Naive thymus-derived CD8-positive, alpha-beta T cell (primary cell): ENCODE measurements at regions not wholly inside any gene's neighbourhood (a gene's known extent, or its start where the extent isn't known, plus 50 kb on each side); places are given as distances from the start of the nearest gene placed in this dataset.
A peak's percentile ranks its signal among the peaks of the same experiment; 100 is the strongest.

Experiments used
- ATAC-seq, 2 donors: fragments of 150-1000 bp; cut with Tn5 transposase in 1 of 2; sonication (Bioruptor Pico), chemical (Tn5 transposase) in 1 of 2; 1 replicate in 1 of 2; 2 replicates in 1 of 2; pipeline ENCODE4 v1.10.0; 2021; ENCODE audit warnings: mild to moderate bottlenecking in 2 of 2, moderate library complexity in 2 of 2
- POLR2A ChIA-PET: fragments of 350-600 bp; sonication (Branson Sonifier 250); formaldehyde crosslinking; loops from one replicate; lab custom pipeline; 2021; ENCODE audit warnings: antibody characterized with exemption; lab: Charles Lee
- DNase-seq, 10 donors: peaks; one replicate each; pipeline versions ENCODE4 v3.0.0 to v3.0.0-alpha.2; 2020 to 2022
- H3K27ac Mint-ChIP-seq, 10 donors: one replicate each; pipeline ENCODE4 v1.8.0; 2020 to 2022; ENCODE audit warnings: mild to moderate bottlenecking in 10 of 10, mixed read lengths in 10 of 10, moderate library complexity in 4 of 10, inconsistent platforms in 1 of 10
- H3K27me3 Mint-ChIP-seq, 5 donors: one replicate each; pipeline ENCODE4 v1.8.0; 2021 to 2022; ENCODE audit warnings: mixed read lengths in 5 of 5
- H3K36me3 Mint-ChIP-seq, 3 donors: one replicate each; pipeline ENCODE4 v1.8.0; 2020 to 2022; ENCODE audit warnings: mixed read lengths in 3 of 3, mild to moderate bottlenecking in 2 of 3, inconsistent platforms in 1 of 3
- H3K4me1 Mint-ChIP-seq, 4 donors: one replicate each; pipeline ENCODE4 v1.8.0; 2021 to 2022; ENCODE audit warnings: mixed read lengths in 4 of 4
- H3K4me3 Mint-ChIP-seq, 10 donors: one replicate each; pipeline ENCODE4 v1.8.0; 2020 to 2022; ENCODE audit warnings: mild to moderate bottlenecking in 10 of 10, mixed read lengths in 10 of 10, moderate library complexity in 6 of 10, inconsistent platforms in 1 of 10
- H3K9me3 Mint-ChIP-seq, 9 donors: one replicate each; pipeline ENCODE4 v1.8.0; 2020 to 2022; ENCODE audit warnings: mixed read lengths in 9 of 9, mild to moderate bottlenecking in 3 of 9, inconsistent platforms in 1 of 9, moderate library complexity in 1 of 9

GRCh38 chr5:142426129-142427014 lies 101.6 kb upstream of the SPRY4 start:
- Mint-ChIP-seq H3K36me3 (peaks cover 0 to 12% (median 2%) of the 10 kb centered on the region in 3 donors), H3K27me3 (no peaks in the 10 kb centered on the region), H3K4me1 (peaks cover 8 to 40% (median 26%) of the 10 kb centered on the region in 4 donors), H3K4me3 (peak overlapping the region in 7 of 10 donors; percentile 2 to 49 (median 17)), H3K27ac (peak overlapping the region in 2 of 10 donors; percentile 28 to 43), H3K9me3 (peaks cover 0 to 14% (median 3%) of the 10 kb centered on the region in 9 donors)
- ATAC-seq (peak; percentile 54 to 93), DNase-seq (peak in 7 of 10 donors; percentile 4 to 43 (median 33))
- POLR2A ChIA-PET = no interaction called here

DNA sequence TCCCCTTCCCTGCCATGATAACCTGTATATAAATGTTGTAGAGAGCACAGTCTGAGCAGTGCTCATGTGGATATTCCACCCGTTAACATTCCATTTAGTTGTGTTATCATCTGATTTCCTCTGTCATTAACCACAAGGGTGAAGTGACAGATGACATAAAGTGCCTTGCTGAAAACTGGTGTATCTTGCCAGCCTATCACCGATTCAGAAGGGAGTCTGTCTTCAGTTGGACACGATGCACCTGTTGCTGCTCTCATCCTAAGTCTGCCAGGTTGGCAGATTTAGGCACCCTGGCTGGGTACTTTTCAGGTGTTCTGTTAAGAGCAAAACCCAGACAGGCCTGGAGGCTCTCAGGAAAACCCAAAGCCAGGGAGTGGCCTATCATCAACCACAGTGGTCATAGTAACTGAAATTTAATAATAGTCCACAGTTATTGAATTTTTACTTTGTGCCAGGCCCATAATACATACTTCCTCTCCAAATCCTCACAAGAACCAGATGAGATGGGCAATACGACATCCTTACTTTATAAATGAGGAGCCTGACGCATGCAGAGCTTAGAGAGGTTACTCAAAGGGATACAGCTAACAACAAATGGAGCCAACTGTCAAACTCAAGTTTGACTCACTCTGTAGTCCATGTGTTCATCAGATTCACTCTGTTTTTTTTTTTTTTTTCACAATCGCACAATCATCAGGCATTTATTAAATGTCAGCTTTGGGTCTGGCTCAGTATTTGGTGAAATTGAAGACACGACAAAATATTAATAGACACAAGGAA lies 100.7 kb upstream of the SPRY4 start:
- H3K9me3 Mint-ChIP-seq = peaks cover 0 to 14% (median 3%) of the 10 kb centered on the region in 9 donors
- ATAC-seq = no peak
- peaks cover 17 to 45% (median 32%) of the 10 kb centered on the region in 4 donors for H3K4me1 Mint-ChIP-seq
- DNase-seq = no peak
- H3K27ac Mint-ChIP-seq = peak overlapping the region in 1 of 10 donors; percentile 28
- peaks cover 0 to 12% (median 2%) of the 10 kb centered on the region in 3 donors for H3K36me3 Mint-ChIP-seq
- H3K27me3 Mint-ChIP-seq = no peaks in the 10 kb centered on the region
- POLR2A ChIA-PET = no interaction called here
- H3K4me3 Mint-ChIP-seq = no peak overlapping the region

GRCh38 chr5:142422429-142422828 lies 97.6 kb upstream of the SPRY4 start:
- Mint-ChIP-seq H3K27me3 (no peaks in the 10 kb centered on the region), H3K36me3 (peaks cover 0 to 12% (median 2%) of the 10 kb centered on the region in 3 donors), H3K27ac (peak overlapping the region in 1 of 10 donors; percentile 30), H3K4me3 (no peak overlapping the region), H3K9me3 (peaks cover 0 to 14% (median 3%) of the 10 kb centered on the region in 9 donors), H3K4me1 (peaks cover 17 to 63% (median 43%) of the 10 kb centered on the region in 4 donors)
- ATAC-seq (no peak), DNase-seq (no peak)
- POLR2A ChIA-PET = interaction anchor here (0.6 to 0.7 kb wide), 2 partner anchors 551 to 774 kb away, joined by 4 read pairs; no protein-coding TSS in a partner anchor

- peaks cover 17 to 58% (median 41%) of the 10 kb centered on the region in 4 donors for H3K4me1 Mint-ChIP-seq
Measured at GRCh38 chr5:142421621-142422397, 97.0 kb upstream of the SPRY4 start.

DNA sequence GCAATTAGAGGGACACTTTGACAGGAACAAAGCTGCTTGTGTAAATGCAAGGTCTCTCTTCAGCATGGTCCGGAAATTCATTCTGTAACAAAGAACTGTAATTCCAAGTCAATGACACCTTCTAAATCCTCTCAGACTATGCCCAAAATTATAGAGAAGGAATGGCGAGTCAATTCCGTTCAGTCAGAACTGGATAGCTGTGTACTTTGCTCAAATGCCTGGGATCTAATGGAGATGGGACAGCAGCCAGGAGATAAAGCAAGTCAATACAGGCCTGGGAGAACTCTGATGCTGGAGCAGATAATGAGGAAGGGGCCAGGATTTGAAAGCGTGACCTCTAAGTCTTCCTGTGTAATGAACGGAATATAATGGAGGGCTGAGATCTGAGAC lies 96.4 kb upstream of the SPRY4 start:
- peak overlapping the region in 9 of 10 donors; percentile 7 to 62 (median 33) for H3K4me3 Mint-ChIP-seq
- POLR2A ChIA-PET = interaction anchor here (0.7 to 1.0 kb wide), 2 partner anchors 17 to 63 kb away, joined by 3 read pairs; no protein-coding TSS in a partner anchor
- peaks cover 17 to 53% (median 35%) of the 10 kb centered on the region in 4 donors for H3K4me1 Mint-ChIP-seq
- peaks cover 0 to 12% (median 2%) of the 10 kb centered on the region in 3 donors for H3K36me3 Mint-ChIP-seq
- no peak for ATAC-seq
- peaks cover 0 to 14% (median 3%) of the 10 kb centered on the region in 9 donors for H3K9me3 Mint-ChIP-seq
- H3K27me3 Mint-ChIP-seq = no peaks in the 10 kb centered on the region
- peak overlapping the region in 3 of 10 donors; percentile 1 to 41 (median 17) for H3K27ac Mint-ChIP-seq
- no peak for DNase-seq

More at GRCh38 chr5:142421621-142422397, 97.0 kb upstream of the SPRY4 start:
- Mint-ChIP-seq H3K4me3 (peak overlapping the region in 8 of 10 donors; percentile 23 to 62 (median 42)), H3K36me3 (peaks cover 0 to 12% (median 2%) of the 10 kb centered on the region in 3 donors), H3K27me3 (no peaks in the 10 kb centered on the region), H3K9me3 (peaks cover 0 to 14% (median 3%) of the 10 kb centered on the region in 9 donors), H3K27ac (peak overlapping the region in 2 of 10 donors; percentile 17 to 41)
- DNase-seq = no peak
- POLR2A ChIA-PET = interaction anchor here (0.6 to 0.7 kb wide), 3 partner anchors 64 to 774 kb away, joined by 3 to 4 read pairs (median 4); no protein-coding TSS in a partner anchor
- ATAC-seq = no peak

GRCh38 chr5:142420561-142421227 lies 95.9 kb upstream of the SPRY4 start:
- Mint-ChIP-seq H3K4me1 (peaks cover 13 to 47% (median 29%) of the 10 kb centered on the region in 4 donors), H3K9me3 (peaks cover 0 to 14% (median 3%) of the 10 kb centered on the region in 9 donors), H3K4me3 (peak overlapping the region in 9 of 10 donors; percentile 1 to 62 (median 27)), H3K27ac (peak overlapping the region in 3 of 10 donors; percentile 1 to 20 (median 17)), H3K27me3 (no peaks in the 10 kb centered on the region), H3K36me3 (peaks cover 0 to 12% (median 2%) of the 10 kb centered on the region in 3 donors)
- POLR2A ChIA-PET = interaction anchor here (0.7 to 1.0 kb wide), 3 partner anchors 17 to 460 kb away, joined by 3 to 4 read pairs (median 3); no protein-coding TSS in a partner anchor
- DNase-seq = no peak
- no peak for ATAC-seq

- ATAC-seq (no peak), DNase-seq (no peak)
- H3K4me1 Mint-ChIP-seq = peaks cover 0 to 6% (median 0%) of the 10 kb centered on the region in 4 donors
- no peaks in the 10 kb centered on the region for H3K9me3 Mint-ChIP-seq
- no peaks in the 10 kb centered on the region for H3K36me3 Mint-ChIP-seq
- no peak overlapping the region for H3K4me3 Mint-ChIP-seq
- POLR2A ChIA-PET = no interaction called here
- H3K27ac Mint-ChIP-seq = no peak overlapping the region
- peaks cover 0 to 4% (median 0%) of the 10 kb centered on the region in 5 donors for H3K27me3 Mint-ChIP-seq
Measured at GRCh38 chr5:142412581-142412980, 87.8 kb upstream of the SPRY4 start.

DNA sequence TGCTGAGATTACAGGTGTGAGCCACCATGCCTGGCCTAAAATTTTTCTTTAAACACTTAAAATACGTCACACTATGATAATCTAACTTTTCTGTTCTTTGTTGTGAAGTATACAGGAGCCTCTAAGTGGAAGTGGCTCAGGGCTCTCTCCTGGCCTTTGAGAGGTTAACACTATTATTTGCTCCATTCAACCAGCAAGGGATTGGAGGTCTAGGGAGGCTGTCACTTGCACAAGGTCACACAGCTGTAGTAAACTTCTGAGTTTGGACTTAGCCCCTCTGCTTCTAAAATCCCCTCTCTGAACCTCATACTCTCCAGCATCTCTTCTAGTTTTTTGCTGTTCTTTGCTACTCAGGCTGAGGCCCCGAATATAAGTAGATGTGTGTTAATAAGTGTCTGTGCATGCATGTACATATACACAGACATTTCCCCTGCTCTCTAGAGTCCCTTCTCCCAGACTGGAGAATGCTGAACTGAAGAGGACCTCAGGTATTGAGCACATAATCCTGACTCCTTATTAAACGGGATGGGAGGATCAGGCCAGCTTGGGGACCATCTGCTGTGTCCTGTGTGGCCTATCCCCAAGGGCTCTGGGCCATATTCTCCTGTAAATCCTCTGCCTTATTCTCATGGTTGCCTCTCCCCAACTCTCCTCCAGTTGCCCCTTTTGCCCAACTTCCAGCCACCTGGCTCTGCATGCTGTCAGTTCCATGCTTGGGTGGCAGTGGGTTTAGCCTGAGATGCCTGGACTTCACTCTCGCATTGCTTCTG lies 87.0 kb upstream of the SPRY4 start:
- POLR2A ChIA-PET = no interaction called here
- peaks cover 0 to 8% (median 0%) of the 10 kb centered on the region in 4 donors for H3K4me1 Mint-ChIP-seq
- no peak overlapping the region for H3K4me3 Mint-ChIP-seq
- H3K27me3 Mint-ChIP-seq = peaks cover 0 to 10% (median 3%) of the 10 kb centered on the region in 5 donors
- DNase-seq = no peak
- H3K36me3 Mint-ChIP-seq = no peaks in the 10 kb centered on the region
- no peaks in the 10 kb centered on the region for H3K9me3 Mint-ChIP-seq
- peak overlapping the region in 1 of 10 donors; percentile 79 for H3K27ac Mint-ChIP-seq
- no peak for ATAC-seq

GRCh38 chr5:142411103-142411502 lies 86.3 kb upstream of the SPRY4 start:
- POLR2A ChIA-PET = interaction anchor here (0.7 kb wide), 1 partner anchor 376 kb away, joined by 4 read pairs; no protein-coding TSS in a partner anchor
- DNase-seq (no peak), ATAC-seq (no peak)
- Mint-ChIP-seq H3K27me3 (peaks cover 0 to 12% (median 3%) of the 10 kb centered on the region in 5 donors), H3K27ac (no peak overlapping the region), H3K4me3 (no peak overlapping the region), H3K9me3 (no peaks in the 10 kb centered on the region), H3K36me3 (no peaks in the 10 kb centered on the region), H3K4me1 (peaks cover 0 to 10% (median 0%) of the 10 kb centered on the region in 4 donors)

DNA sequence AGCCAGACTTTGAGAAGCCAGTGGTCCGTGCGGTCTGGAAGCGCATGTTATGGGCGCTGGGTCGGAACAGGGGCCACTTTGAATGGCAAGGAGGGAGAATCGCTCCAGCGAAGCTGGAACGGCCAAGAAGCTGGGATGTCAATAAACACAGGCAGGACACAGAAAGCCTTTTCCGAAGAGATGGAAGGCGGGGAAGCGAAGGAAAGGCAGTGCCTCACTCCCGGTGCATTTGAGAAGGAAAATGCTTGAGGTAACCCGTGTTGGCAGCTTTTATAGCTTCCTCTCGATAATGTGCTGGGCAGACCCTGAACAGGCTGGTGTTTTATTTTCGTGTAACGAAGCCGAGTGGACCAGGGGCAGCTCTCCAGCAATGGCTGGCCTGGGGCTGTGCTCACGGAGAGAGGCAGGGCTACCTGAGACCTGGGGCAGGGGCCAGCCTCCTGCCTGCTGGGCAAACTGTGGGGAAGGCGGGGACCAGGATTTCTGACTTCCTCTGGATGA lies 84.2 kb upstream of the SPRY4 start:
- Mint-ChIP-seq H3K4me3 (no peak overlapping the region), H3K27ac (no peak overlapping the region), H3K9me3 (no peaks in the 10 kb centered on the region), H3K4me1 (peaks cover 0 to 12% (median 0%) of the 10 kb centered on the region in 4 donors), H3K27me3 (peaks cover 0 to 17% (median 3%) of the 10 kb centered on the region in 5 donors), H3K36me3 (no peaks in the 10 kb centered on the region)
- POLR2A ChIA-PET = no interaction called here
- DNase-seq (no peak), ATAC-seq (no peak)
